ENCODE measurements at regions not wholly inside any gene's neighbourhood (a gene's known extent, or its start where the extent isn't known, plus 50 kb on each side); places are given as distances from the start of the nearest gene placed in this dataset.

- Histone ChIP-seq H3K9ac (ENCODE audit: low read depth, low read length, poor library complexity, severe bottlenecking) (no peak overlapping the region), H3F3A (ENCODE audit: low read depth) (no peaks in the 10 kb centered on the region), H3K4me2 (ENCODE audit: low read depth, low read length, poor library complexity, severe bottlenecking) (no peak overlapping the region), H3K4me3 (ENCODE audit: low read length, poor library complexity, severe bottlenecking) (no peak overlapping the region), H3K27me3 (ENCODE audit: insufficient read depth, low read length, poor library complexity, severe bottlenecking) (no peaks in the 10 kb centered on the region), H3K79me2 (ENCODE audit: insufficient read depth, low read length) (no peaks in the 10 kb centered on the region), H3K9me3 (ENCODE audit: insufficient read depth, low read depth, low read length) (no peaks in the 10 kb centered on the region), H2AFZ (ENCODE audit: low read length) (no peak overlapping the region), H3K36me3 (ENCODE audit: insufficient read depth, low read length) (no peaks in the 10 kb centered on the region), H3K9me2 (replicated peaks; ENCODE audit: low read depth, low read length) (no peaks in the 10 kb centered on the region), H3K4me1 (ENCODE audit: insufficient read depth, low read length, poor library complexity, severe bottlenecking) (no peaks in the 10 kb centered on the region), H4K20me1 (ENCODE audit: insufficient read depth, low read length, poor library complexity, severe bottlenecking) (no peaks in the 10 kb centered on the region)
- no peak for TF ChIP-seq EZH2phosphoT487 (IDR thresholded peaks at IDR 0.05; ENCODE audit: borderline replicate concordance)
- TF ChIP-seq CTCF (conservative IDR thresholded peaks at IDR 0.05; ENCODE audit: low read length): no peak
Measured at GRCh38 chr17:72297326-72298115, 176.7 kb downstream of the SOX9 start.

- Histone ChIP-seq H3K9ac (ENCODE audit: low read depth, low read length, poor library complexity, severe bottlenecking) (no peak overlapping the region), H3K4me1 (ENCODE audit: insufficient read depth, low read length, poor library complexity, severe bottlenecking) (no peaks in the 10 kb centered on the region), H3K9me3 (ENCODE audit: insufficient read depth, low read depth, low read length) (no peaks in the 10 kb centered on the region), H3F3A (ENCODE audit: low read depth) (no peaks in the 10 kb centered on the region), H2AFZ (ENCODE audit: low read length) (no peak overlapping the region), H3K9me2 (replicated peaks; ENCODE audit: low read depth, low read length) (no peaks in the 10 kb centered on the region), H3K36me3 (ENCODE audit: insufficient read depth, low read length) (no peaks in the 10 kb centered on the region), H4K20me1 (ENCODE audit: insufficient read depth, low read length, poor library complexity, severe bottlenecking) (no peaks in the 10 kb centered on the region), H3K4me2 (ENCODE audit: low read depth, low read length, poor library complexity, severe bottlenecking) (no peak overlapping the region), H3K27me3 (ENCODE audit: insufficient read depth, low read length, poor library complexity, severe bottlenecking) (no peaks in the 10 kb centered on the region), H3K79me2 (ENCODE audit: insufficient read depth, low read length) (no peaks in the 10 kb centered on the region), H3K4me3 (ENCODE audit: low read length, poor library complexity, severe bottlenecking) (no peak overlapping the region)
- TF ChIP-seq EZH2phosphoT487 (IDR thresholded peaks at IDR 0.05; ENCODE audit: borderline replicate concordance) (no peak), CTCF (conservative IDR thresholded peaks at IDR 0.05; ENCODE audit: low read length) (no peak)
Measured at GRCh38 chr17:72299100-72299499, 178.3 kb downstream of the SOX9 start.

GRCh38 chr17:72299592-72299991 lies 178.8 kb downstream of the SOX9 start:
- Histone ChIP-seq H3F3A (ENCODE audit: low read depth) (no peaks in the 10 kb centered on the region), H3K4me1 (ENCODE audit: insufficient read depth, low read length, poor library complexity, severe bottlenecking) (no peaks in the 10 kb centered on the region), H3K4me2 (ENCODE audit: low read depth, low read length, poor library complexity, severe bottlenecking) (no peak overlapping the region), H3K36me3 (ENCODE audit: insufficient read depth, low read length) (no peaks in the 10 kb centered on the region), H3K79me2 (ENCODE audit: insufficient read depth, low read length) (no peaks in the 10 kb centered on the region), H4K20me1 (ENCODE audit: insufficient read depth, low read length, poor library complexity, severe bottlenecking) (no peaks in the 10 kb centered on the region), H3K9me3 (ENCODE audit: insufficient read depth, low read depth, low read length) (no peaks in the 10 kb centered on the region), H2AFZ (ENCODE audit: low read length) (no peak overlapping the region), H3K9ac (ENCODE audit: low read depth, low read length, poor library complexity, severe bottlenecking) (no peak overlapping the region), H3K9me2 (replicated peaks; ENCODE audit: low read depth, low read length) (no peaks in the 10 kb centered on the region), H3K27me3 (ENCODE audit: insufficient read depth, low read length, poor library complexity, severe bottlenecking) (no peaks in the 10 kb centered on the region), H3K4me3 (ENCODE audit: low read length, poor library complexity, severe bottlenecking) (no peak overlapping the region)
- TF ChIP-seq EZH2phosphoT487 (IDR thresholded peaks at IDR 0.05; ENCODE audit: borderline replicate concordance): no peak
- no peak for TF ChIP-seq CTCF (conservative IDR thresholded peaks at IDR 0.05; ENCODE audit: low read length)

All from Loucy (cell line).